ENCODE measurements at regions not wholly inside any gene's neighbourhood (a gene's known extent, or its start where the extent isn't known, plus 50 kb on each side); places are given as distances from the start of the nearest gene placed in this dataset.

- TF ChIP-seq CTCF (IDR thresholded peaks at IDR 0.05; ENCODE audit: borderline replicate concordance, extremely low read depth, low read length, poor library complexity, severe bottlenecking), result no peak
- no peak for TF ChIP-seq EZH2 (IDR thresholded peaks at IDR 0.05; ENCODE audit: borderline replicate concordance, low read depth, low read length, severe bottlenecking)
Observed at GRCh38 chr13:105660561-105660960, 874.9 kb downstream of the EFNB2 start.
